HG02571 (cell line): ENCODE measurements at regions not wholly inside any gene's neighbourhood (a gene's known extent, or its start where the extent isn't known, plus 50 kb on each side); places are given as distances from the start of the nearest gene placed in this dataset.

Experiments
- ATAC-seq: cut with Tn5 transposase; IDR thresholded peaks from one replicate; pipeline ENCODE4 v1.9.1; 2021; ENCODE audit warnings: mild to moderate bottlenecking, moderate library complexity; ENCODE audit not compliant: unreplicated experiment

GRCh38 chr13:104114101-104114500 lies 1047.9 kb upstream of the SLC10A2 start:
- no peak for ATAC-seq

GRCh38 chr13:104111031-104111430 lies 1044.8 kb upstream of the SLC10A2 start:
- no peak for ATAC-seq

- no peak for ATAC-seq
Measured at GRCh38 chr13:104106705-104107393, 1040.6 kb upstream of the SLC10A2 start.

- ATAC-seq, result no peak
Measured at GRCh38 chr13:104105418-104106355, 1039.5 kb upstream of the SLC10A2 start.

GRCh38 chr13:104099750-104100149 lies 1033.5 kb upstream of the SLC10A2 start:
- no peak for ATAC-seq

- no peak for ATAC-seq
Measured at GRCh38 chr13:104098421-104098820, 1032.2 kb upstream of the SLC10A2 start.

GRCh38 chr13:104086759-104087158 lies 1020.5 kb upstream of the SLC10A2 start:
- no peak for ATAC-seq

- ATAC-seq, result no peak
Measured at GRCh38 chr13:104086210-104086609, 1020.0 kb upstream of the SLC10A2 start.

GRCh38 chr13:104085611-104086010 lies 1019.4 kb upstream of the SLC10A2 start:
- ATAC-seq, result no peak

- no peak for ATAC-seq
Measured at GRCh38 chr13:104074326-104074725, 1008.1 kb upstream of the SLC10A2 start.

- ATAC-seq, result no peak
Measured at GRCh38 chr13:104071806-104072205, 1005.6 kb upstream of the SLC10A2 start.

GRCh38 chr13:104065328-104065727 lies 999.1 kb upstream of the SLC10A2 start:
- no peak for ATAC-seq

- ATAC-seq, result no peak
Measured at GRCh38 chr13:104057861-104058260, 991.6 kb upstream of the SLC10A2 start.

GRCh38 chr13:104045907-104046306 lies 979.7 kb upstream of the SLC10A2 start:
- no peak for ATAC-seq

GRCh38 chr13:104043184-104043583 lies 977.0 kb upstream of the SLC10A2 start:
- ATAC-seq, result no peak

GRCh38 chr13:104034891-104035290 lies 968.7 kb upstream of the SLC10A2 start:
- ATAC-seq, result no peak

GRCh38 chr13:104025303-104025702 lies 959.1 kb upstream of the SLC10A2 start:
- ATAC-seq, result no peak

- no peak for ATAC-seq
Measured at GRCh38 chr13:104024416-104025170, 958.4 kb upstream of the SLC10A2 start.

- ATAC-seq, result no peak
Measured at GRCh38 chr13:104021806-104022397, 955.7 kb upstream of the SLC10A2 start.

- ATAC-seq, result no peak
Measured at GRCh38 chr13:104017317-104017716, 951.1 kb upstream of the SLC10A2 start.
